GM19043 (cell line): ENCODE measurements at regions not wholly inside any gene's neighbourhood (a gene's known extent, or its start where the extent isn't known, plus 50 kb on each side); places are given as distances from the start of the nearest gene placed in this dataset.

Experiments
- ATAC-seq: cut with Tn5 transposase; IDR thresholded peaks from one replicate; pipeline ENCODE4 v1.9.1; 2021; ENCODE audit warnings: low read depth; ENCODE audit not compliant: unreplicated experiment

DNA sequence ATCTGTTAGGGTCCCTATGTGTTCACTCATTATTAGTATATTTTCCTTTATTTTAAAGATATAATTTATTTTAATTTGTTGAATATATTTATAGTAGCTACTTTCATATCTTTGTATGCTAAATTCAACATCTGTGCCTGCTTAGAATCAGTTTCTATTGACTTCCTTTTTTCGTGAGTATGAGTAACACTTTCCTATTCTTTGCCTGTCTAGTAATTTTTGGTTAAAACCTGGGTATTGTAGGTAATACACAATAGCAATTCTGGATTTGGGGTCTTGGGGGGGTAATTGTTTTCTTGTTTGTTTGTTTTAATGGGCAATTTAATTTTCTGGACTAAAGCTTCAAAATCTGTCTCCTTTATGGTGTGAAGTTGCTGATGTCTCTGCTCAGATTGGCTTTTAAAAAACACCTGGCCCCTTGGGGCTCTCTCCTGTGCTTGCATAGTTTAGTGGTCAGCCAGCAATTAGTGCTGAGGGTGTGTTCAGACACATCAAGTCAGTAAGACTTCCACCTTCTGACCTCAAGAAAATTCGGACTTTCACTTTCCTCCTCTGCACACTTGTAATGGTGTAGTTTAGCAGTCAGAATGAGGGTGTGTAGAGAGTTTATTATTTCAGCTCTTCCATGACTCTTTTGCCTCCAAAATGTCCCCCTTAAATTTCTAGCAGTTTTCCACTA, 124.4 kb upstream of the MAP1B start:
- ATAC-seq, result no peak

DNA sequence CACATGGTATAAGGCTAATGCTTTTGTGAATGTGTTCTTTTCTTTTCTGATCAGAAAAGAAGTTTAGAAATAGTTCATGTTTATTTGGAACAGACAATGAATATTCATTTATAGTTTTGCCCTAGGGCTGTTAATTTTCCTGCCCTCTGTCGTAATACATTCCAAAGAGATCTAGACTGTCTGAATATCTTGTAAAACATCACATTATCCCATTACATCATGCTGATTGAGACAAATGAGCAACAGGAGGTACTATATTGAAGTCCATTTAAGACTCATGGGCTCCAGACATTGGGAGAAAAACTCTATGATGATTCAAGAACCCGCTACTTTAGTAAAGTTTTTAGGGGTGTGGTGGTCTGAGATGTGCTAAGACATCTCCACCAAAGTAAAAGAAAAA, 121.2 kb upstream of the MAP1B start:
- no peak for ATAC-seq

DNA sequence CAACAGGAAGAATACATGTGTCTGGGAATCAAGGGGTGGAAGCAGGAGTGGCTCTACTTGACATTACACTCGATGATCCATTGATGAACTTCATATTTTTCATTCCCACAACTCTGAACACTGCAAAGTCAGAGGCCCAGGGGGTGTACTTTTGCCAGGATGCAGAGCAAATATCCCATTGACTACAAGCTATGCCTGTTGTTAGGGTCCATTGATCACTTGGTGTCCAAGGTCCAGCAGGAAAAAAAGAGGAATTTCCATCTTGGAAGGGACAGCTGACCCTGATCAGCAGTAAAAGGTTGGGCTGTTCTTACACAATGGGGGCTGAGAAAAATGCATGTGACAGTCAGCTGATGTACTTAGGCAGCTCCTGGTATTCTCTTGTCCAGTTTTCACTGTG, 118.5 kb upstream of the MAP1B start:
- no peak for ATAC-seq

DNA sequence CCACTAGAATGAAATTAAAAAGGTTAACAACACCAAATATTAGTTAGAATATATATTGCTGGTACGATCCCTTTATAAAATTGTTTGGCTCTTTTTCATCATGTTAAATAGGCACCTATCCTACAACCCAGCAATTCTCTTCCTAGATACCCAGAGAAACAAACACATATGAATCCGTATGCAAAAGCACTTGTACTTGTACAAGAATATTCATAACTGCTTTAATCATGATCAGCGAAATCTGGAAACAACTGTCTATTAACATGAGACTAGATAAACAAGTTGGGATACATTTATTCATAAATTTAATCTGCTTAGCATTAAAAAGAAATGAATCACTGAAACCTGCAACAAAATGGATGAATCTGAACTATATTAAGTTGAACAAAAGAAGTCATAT, 113.7 kb upstream of the MAP1B start:
- no peak for ATAC-seq

DNA sequence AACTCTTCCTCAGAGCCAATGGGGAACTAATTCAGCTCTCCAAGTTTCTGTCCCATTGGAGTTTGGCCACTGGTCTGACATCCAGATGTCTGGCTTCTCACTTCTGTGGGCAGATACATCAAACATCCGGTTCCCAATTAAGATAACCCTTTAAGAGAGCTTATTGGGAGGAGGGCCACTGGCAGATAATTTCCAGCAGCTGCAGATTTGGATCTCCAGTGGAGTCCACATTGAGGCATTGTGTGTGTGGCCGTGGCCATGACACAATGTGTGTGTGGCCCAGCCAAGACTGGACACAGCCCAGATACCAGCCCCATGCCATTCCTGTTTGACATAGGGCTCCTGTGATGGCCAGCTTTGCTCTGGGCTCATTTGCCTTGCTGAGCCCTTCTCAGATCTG, 110.5 kb upstream of the MAP1B start:
- no peak for ATAC-seq

DNA sequence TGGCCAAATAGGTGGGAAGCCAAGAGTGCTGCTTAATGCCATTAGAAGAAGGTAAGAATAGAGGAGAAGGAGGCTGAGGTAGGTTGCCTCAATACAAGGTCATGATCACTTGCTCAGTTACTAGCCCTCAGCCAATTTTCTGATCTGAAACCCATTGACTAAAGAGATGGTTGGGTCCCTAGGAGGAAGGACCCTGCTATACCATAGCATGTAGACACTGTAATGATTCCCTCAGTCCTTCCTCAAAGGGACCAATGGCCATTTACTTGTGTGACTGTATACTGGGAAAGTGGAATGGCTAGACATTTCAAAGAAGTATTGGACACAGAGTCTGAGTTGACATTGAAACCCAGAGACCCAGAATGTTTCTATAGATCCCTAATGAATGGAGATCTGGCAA, 108.5 kb upstream of the MAP1B start:
- no peak for ATAC-seq

DNA sequence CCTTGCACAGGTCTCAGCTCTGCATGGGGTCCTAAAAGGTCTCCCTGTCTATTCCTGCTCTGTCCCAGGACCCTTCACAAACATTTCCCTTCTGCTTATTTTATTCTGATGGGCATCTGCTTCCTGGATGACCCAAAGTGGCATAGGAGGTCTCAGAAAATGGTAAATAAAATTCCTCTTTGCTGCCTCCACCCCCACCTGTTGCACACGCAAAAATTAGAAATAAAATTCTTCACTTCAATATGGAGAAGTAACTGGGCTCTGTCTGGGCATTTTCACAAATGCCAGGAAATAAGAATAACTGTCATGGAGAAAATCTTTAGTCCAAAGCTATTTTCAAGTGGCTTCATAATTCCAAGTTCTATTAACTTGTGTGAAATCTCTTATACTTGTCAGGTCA, 106.6 kb upstream of the MAP1B start:
- ATAC-seq, result no peak

DNA sequence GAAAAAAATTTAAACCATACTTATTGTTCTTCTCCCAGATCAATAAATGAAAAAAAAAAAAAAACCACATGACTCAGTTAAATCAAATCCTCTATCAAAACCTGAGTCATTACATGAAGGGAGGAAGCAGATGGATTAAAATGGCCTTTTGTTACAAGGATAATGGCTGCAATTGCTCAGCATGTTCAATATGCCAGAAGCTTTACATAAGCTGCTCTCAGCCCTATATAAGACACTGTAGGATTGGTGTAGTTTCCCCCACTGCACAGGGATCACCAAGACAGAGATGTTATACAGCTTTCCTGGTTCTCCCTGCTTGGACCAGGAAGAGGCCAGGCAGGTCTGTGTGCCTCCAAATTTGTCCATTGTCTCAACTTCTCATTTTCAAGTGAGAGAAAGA, 101.6 kb upstream of the MAP1B start:
- ATAC-seq, result no peak

DNA sequence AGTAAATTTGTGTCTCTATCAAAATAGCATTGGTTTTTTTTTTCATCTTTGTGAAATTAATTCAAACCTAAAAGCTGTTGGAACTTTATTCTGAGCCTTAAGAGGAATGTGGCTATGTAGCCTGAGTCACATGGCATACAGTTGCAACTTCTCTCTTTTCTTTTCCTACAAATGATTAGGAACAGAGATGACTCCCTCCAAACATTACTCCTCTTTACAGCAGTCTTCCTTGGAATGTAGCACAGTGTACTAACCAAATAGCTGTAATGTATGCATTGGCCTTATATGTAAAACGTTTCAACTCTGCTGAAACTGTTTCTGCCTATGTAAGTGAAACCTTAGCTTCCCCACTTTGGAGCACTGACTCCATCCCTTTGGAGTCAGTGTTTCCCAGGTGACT, 100.9 kb upstream of the MAP1B start:
- no peak for ATAC-seq

DNA sequence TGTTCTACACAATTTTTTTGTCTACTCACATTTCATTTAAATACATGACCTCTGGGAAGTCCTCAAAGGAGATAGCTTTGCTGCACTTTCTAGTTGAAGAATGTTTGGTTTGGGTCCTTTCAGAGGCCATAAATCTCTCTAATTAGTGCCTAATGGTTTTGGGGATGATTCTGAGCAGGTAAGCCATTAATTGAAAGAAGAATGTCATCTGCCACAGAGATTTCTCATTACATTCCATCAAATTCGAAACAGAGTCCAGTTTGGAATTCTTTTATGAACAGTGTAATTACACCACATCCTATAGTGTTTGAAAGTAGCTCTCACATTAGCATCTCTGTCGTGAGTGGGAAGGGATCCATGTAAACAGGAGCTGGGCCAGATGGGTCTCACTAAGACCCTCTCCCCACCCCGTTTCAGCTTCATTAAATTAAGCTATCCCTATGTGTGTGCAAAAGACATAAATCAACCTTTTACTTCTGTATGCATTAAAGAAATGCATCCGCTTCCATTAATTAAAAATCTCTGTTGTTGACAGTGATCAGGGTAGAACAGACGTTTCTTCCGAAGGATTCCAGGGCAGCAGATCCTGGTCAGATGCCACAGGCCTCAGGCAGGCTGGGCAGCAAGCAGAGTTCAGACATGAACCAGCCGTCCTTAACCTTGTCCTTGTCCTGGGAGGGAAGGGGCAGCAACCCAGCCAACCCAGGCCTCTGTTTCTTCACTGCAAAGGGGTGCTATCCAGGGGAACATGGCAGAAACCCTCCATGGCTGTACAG, 99.8 kb upstream of the MAP1B start:
- ATAC-seq, result no peak

DNA sequence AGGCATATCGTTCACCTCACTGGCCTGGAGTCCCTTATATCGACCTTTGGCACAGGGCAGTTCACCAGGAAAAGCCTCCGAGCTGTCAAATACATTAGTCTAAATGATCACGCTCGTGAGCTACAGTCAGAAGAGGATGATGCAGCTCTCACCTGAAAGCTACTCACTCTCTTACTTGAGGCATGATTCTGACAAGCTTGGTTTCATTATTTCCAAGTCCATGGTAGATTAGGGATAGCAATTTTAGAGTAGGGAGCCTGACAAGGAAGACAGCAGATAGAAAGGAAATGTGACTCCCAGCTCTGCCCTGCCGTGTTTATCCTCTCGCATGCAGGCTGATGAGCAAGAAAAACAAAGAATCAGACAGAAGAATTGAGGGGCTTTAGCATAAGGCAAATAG, 98.0 kb upstream of the MAP1B start:
- no peak for ATAC-seq

DNA sequence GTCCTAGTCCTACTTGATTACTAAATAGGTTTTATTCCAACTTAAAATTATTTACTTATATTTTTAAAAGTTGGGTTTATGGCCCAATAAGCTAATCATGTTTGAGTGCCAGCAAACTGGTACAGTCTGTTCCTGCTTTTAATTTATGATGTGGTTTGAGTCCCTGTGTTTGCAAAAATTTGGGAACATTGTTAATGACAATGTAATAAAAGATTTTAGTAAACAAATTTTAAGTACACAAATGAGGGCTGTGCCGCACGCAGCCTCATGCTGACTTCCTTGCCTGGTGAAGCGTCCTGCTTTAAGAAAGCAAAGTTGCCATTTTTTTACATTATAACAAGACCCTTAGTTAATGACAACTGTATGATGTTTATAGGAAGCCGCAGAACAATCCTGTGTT, 96.8 kb upstream of the MAP1B start:
- ATAC-seq, result no peak

DNA sequence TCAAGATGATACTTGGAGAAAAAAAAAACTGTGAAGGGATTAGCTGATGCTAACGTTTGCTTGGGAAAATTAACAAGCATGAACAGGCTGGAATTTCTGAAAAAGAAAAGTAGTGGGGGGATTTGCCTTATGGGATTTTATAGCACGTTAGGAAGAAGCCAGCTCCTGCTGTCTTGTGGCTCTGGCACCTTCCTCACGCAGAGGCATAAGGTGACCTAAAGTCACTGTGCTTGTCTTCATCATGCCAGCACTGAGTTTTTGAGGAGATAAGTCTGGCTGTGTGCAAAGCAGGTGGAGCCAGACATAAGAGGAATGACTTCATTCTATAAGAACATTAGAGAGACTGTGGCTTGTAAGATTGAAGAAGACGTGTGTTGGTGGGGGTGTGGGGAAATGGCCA, 94.4 kb upstream of the MAP1B start:
- ATAC-seq, result no peak

DNA sequence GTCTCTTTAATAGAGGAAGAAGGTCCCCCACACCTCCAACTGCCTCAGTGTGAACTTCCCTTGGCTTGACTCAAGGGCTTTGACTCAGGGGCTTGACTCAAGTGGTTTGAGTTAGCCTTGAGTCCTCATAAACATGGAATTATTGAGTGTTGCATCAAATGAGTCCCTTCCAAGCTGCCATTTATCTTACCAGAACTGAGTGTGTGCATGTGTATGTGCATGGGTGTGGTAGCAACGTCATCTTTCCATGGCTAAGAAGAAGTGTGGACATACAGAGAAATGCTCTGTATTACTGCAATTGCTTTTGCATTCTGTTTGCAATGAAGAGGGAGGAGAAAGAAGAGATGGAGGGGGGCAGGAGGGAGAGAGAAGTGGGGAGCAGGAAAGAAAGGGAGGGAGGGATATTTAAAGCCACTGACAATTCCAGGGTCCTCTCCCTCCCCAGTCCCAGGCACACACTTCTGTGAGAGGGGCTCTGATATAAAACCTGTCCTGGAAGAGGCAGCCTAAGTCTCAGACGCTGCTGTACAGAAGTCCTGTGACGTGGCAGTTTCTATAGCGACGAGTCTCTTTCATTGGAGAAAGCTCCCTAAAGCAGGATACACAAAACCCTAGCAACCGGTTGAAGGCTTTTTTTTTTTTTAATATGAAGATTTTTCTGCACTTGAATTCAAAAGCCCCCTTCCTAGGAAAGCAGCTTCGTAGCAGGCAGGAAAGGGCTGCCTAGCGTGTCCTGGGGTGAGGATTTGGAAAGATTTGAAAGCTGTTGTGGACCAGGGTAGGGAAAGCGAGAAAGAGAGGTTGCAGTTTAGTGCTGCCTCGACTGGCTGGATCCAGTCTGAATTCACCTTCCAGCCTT, 93.3 kb upstream of the MAP1B start:
- ATAC-seq, result no peak

DNA sequence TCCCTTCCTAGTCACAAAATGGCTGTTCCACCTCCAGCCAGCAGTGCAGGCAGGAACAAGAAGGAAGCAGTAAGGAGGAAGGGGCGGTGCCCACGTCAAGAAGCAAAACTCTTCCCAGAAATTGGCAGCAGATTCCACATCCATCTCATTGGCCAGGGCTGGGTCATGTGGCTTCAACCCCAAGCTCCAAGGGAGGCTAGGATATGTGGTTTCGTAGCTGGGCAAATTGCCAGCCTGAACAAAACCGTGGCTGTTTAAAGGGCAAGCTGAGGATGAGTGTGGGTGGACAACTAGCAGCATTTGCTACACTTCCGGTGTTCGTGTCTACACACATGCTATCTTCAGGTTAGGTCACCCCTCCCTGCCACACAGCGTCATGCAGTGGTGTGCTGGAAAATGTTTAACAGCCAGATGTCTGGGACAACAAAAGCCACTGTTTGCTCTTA, 92.1 kb upstream of the MAP1B start:
- ATAC-seq, result no peak

DNA sequence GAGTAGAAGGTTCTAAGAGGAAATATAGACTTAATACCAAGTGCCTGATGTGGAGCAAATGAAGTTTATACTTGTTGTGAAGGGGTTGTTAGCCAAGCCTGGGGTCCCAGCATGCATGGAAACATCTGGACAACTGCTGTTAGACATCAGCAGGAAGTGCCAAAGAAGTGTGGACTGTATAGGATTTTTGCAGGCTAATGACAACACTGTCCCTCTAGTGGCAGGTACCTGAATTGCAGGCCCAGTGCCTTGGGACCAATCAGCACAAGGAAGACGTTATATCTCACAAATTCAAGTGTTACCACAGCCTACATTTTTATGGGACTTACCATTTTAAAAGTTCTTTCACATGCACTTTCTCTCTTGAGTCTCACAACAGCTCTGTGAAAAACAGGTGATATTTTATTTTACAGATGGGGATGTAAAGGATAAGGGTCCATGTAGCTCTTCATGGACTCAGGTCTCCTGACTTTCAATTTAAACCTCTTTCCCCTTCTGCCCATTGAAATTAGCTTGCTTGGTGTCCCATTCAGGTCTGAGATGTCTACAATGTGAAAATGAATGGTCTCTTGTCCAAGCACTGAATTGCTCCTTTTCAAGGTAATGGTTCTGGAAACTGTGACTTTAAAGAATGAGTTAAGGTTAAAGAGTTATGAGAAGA, 89.0 kb upstream of the MAP1B start:
- ATAC-seq, result peak; percentile 55

DNA sequence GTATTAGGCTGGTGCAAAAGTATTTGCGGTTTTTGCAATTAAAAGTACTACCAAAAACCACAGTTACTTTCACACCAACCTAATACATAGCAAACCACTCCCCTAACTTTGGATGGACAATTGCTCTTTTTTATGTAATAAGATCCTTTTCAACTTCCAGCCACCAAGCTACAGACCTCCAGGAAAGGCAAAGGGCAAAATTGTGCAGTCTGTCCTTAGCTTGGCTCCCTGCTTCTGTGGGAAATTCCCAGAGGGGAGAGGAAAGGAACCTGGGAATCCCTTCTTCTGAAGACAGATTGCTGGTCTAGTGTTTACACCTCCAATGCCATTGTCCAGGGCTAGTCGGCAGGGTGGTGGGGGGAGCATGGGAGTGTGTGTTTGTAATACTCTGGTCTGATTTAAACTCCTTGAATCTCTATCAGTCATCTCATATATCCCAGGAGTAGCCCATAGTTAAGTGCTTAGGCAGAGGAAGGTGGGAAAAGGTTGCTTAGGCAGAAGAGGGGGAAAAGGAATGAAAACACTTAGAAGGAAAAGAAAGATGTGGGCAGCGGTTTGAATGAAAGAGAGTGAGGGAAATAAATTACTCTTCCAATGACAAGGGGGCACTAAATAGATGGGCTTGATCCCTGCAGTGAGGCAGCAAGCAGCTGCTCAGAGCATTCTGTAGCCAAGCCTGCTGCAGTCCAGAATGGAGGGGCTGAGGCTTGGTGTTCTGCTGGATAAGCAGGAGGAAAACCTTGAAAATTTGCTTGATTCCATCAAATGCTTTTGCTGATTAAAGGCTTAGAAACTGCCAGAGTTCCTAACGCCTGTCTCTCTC, 86.9 kb upstream of the MAP1B start:
- no peak for ATAC-seq

DNA sequence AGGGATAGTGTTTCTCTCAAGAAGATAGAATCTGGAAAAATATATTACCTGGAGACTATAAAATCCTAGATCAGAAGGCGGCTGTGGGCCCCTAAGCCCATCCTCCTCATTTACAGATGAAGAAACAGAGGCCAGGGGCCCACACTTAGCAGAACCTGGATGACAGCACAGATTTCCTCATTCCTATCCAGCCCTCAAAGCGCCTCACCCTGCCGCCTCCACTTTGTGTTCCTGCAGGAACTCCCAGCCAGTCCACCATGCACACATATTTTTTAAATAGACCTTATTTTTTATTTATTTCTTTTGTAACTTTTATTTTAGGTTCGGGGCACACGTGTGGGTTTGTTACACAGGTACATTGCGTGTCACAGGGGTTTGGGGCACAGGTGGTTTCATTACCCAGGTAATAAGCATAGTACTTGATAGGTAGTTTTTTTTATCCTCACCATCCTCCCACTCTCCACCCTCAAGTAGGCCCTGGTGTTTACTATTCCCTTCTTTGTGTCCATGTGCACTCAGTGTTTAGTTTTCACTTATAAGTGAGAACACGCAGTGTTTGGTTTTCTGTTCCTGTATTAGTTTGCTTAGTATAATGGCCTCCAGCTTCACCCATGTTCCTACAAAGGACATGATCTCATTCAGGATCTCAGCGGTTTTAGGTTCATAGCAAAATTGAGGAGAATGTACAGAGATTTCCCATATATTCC, 85.5 kb upstream of the MAP1B start:
- no peak for ATAC-seq

DNA sequence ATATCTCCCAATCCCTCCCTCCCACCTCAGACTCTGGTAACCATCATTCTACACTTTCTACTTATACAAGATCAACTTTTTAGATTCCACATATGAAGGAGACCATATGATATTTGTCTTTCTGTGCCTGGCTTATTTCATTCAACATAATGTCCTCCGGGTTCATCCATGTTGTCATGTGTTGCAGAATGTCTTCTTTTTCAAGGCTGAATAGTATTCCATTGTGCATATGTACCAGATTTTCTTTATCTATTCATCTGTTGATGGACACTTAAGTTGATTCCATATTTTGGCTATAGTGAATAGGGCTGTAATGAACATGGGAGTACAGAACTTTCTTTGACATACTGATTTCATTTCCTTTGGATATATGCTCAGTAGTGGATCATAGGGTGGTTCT, 78.9 kb upstream of the MAP1B start:
- ATAC-seq, result no peak
